ENCODE measurements at regions not wholly inside any gene's neighbourhood (a gene's known extent, or its start where the extent isn't known, plus 50 kb on each side); places are given as distances from the start of the nearest gene placed in this dataset.

DNA sequence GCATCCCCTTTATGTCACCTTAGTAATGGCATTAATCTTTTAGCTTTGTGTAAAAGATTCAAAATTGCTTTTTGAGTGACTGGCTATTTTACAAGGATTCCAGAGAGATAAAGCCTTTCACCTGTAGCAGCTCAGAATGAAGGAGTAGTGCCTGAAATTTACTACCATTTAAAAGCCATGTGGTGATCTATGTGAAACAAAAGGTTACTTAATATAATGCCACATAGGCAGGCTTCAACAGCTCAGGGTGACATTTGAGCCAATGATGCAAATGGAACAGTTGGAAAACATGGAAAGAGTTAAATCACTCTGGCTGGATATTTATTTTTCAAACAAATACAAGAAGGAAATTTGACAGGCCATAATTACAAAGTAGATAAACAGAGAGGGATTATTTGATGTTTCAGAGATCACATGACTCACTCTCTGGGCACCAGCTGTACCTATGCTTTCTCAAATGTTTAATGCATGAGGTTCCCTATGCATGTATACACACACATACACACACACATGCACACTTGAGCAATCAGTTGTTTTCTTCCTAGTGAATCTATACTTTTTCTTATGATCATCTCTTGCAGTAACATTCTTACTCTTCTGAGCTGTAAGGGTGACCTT, 171.5 kb downstream of the ZMAT3 start:
- TF ChIP-seq YY1 (IDR thresholded peaks at IDR 0.05; ENCODE audit: low read depth) (no peak), EP300 (IDR thresholded peaks at IDR 0.05; ENCODE audit: borderline replicate concordance) (no peak), TAF1 (IDR thresholded peaks at IDR 0.05; ENCODE audit: low read depth) (no peak)
- TF ChIP-seq, protein P1, sequence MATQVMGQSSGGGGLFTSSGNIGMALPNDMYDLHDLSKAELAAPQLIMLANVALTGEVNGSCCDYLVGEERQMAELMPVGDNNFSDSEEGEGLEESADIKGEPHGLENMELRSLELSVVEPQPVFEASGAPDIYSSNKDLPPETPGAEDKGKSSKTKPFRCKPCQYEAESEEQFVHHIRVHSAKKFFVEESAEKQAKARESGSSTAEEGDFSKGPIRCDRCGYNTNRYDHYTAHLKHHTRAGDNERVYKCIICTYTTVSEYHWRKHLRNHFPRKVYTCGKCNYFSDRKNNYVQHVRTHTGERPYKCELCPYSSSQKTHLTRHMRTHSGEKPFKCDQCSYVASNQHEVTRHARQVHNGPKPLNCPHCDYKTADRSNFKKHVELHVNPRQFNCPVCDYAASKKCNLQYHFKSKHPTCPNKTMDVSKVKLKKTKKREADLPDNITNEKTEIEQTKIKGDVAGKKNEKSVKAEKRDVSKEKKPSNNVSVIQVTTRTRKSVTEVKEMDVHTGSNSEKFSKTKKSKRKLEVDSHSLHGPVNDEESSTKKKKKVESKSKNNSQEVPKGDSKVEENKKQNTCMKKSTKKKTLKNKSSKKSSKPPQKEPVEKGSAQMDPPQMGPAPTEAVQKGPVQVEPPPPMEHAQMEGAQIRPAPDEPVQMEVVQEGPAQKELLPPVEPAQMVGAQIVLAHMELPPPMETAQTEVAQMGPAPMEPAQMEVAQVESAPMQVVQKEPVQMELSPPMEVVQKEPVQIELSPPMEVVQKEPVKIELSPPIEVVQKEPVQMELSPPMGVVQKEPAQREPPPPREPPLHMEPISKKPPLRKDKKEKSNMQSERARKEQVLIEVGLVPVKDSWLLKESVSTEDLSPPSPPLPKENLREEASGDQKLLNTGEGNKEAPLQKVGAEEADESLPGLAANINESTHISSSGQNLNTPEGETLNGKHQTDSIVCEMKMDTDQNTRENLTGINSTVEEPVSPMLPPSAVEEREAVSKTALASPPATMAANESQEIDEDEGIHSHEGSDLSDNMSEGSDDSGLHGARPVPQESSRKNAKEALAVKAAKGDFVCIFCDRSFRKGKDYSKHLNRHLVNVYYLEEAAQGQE (IDR thresholded peaks at IDR 0.05; ENCODE audit: low read depth) = no peak

Measured in Ishikawa (cell line).